NCI-H2227 (cell line): ENCODE measurements at regions not wholly inside any gene's neighbourhood (a gene's known extent, or its start where the extent isn't known, plus 50 kb on each side); places are given as distances from the start of the nearest gene placed in this dataset.

ENCODE experiments used
- DNase-seq: peaks from one replicate; lab custom pipeline; 2025; ENCODE audit not compliant: unreplicated experiment; lab: John Stamatoyannopoulos, UW

GRCh38 chr12:14252697-14253096, 112.8 kb upstream of the ATF7IP start:
- DNase-seq: no peak

GRCh38 chr12:14253496-14253895, 112.0 kb upstream of the ATF7IP start:
- DNase-seq: no peak

DNA sequence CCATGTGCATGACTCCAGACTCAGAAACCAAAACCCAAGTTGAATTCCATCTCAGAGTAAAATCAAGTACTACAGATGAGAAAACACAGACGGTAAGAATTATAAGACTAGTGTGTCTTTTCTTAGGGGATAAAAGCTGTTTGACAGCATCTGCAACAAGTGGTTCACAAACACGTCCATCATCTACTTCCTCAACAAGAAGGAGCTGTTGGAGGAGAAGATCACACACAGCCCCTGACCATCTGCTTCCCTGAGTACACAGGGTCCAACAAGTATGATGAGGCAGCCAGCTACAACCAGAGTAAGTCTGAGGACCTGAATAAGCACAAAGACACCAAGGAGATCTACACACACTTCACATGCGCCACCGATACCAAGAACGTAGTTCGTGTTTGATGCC, 110.7 kb upstream of the ATF7IP start:
- DNase-seq: no peak

DNA sequence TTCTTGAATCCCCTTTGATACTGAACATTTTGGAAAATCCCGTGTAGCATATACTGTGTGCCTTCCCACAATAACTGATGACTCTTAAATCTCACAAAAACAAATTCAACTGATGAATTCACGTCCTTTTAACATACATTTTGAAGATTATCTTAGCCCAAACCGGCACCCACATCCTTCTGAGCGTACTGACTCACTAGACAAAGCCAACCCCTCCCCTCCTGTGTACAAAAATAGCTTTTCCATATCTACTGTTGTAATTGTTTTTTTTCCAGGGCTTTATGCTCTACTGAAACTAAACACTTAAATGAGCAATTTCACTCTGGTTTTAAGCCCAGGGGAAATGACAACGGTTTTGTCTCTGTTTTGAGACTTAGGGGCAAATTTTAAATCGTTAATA, 109.4 kb upstream of the ATF7IP start:
- DNase-seq: no peak

DNA sequence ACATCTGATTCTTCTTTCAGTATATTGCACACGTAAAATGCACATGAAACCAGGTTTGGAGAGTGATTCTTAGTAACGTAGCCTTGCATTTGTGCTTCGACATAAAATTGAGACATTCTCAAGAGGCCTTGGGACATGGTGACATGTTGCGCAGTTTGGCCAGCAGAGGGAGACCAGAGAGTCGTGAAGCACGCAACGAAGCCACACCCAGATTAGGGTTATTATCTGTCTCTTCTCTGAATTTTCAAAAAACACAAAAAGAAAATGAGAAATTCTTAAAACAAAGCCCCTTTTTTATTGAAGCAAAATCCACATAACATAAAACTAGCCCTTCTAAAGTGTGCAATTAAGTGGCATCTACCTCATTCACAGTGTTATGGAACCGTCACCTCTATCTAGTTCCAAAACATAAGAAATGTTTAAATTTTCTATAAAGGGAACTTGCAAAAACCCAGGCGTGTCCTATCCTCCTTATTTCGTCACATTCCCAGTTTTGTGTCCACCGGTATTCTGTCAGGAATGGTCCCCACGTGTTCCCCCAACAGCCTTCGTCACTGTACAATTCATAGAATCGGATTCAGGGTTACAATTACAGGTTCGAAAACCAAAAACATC, 108.8 kb upstream of the ATF7IP start:
- DNase-seq: peak; percentile 0

GRCh38 chr12:14257303-14257733, 108.2 kb upstream of the ATF7IP start:
- no peak for DNase-seq

DNA sequence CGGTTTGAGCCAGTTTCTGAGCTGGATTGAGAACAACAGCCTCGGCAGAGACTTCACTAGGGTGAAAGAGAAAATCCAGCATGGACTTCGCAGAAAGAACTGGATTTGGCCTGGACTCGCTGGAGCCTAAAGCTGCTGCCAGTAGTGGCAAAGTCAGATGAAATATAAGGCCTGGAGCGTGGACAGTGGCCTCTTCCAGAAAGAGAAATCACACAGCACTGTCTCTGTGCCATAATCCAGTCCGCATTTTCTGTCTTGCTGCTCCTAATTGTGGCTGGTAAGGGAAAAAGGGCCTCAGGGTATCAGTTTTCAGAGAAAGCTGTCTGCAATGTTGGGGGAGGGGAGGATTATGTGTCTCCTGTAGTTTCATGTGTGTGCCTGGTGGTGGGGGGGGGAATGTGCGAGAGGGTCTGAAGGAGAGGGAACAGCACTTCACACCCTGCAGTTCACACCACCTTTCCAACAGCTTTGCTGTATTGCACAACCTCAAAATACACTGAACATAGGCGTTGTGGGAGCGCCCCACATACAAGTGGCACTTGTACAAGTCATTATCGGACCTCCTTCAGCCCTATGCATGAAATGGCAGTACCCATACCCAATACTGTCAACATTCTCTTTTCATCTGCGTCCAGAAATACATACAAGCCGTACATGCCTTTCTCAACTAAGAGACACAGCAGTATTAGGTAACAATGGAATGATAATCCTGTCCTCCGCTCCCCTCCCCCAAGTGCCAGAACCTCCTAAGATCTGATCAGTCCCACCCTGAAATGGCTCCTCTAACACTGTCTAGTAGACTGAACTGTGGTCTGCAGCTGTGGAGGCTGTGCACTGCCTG, 107.5 kb upstream of the ATF7IP start:
- DNase-seq: peak; percentile 74

GRCh38 chr12:14258575-14258940, 106.9 kb upstream of the ATF7IP start:
- no peak for DNase-seq

- no peak for DNase-seq
Observed at GRCh38 chr12:14259481-14260010, 105.9 kb upstream of the ATF7IP start.

GRCh38 chr12:14260011-14260993, 105.2 kb upstream of the ATF7IP start:
- peak; percentile 40 for DNase-seq

DNA sequence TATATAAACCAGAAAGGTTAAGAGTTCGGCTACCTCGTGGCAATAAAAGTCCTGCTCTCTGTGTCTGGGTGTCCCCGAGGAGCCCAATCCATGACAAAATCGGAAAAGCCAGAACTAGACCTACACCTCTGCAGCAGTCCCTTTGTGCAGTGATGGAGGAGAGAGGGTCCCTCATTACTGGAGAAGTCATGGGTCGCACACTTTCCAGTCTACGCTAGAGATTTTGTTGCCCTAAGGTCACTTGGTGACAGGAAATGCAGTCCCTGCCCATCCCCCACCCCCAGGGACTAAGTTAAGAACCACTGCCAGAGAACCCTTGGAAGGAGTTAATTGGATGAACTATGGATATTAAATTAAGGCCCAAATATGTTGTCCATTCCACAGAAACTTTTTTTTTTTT, 104.4 kb upstream of the ATF7IP start:
- no peak for DNase-seq

GRCh38 chr12:14261861-14262260, 103.6 kb upstream of the ATF7IP start:
- DNase-seq: no peak

DNA sequence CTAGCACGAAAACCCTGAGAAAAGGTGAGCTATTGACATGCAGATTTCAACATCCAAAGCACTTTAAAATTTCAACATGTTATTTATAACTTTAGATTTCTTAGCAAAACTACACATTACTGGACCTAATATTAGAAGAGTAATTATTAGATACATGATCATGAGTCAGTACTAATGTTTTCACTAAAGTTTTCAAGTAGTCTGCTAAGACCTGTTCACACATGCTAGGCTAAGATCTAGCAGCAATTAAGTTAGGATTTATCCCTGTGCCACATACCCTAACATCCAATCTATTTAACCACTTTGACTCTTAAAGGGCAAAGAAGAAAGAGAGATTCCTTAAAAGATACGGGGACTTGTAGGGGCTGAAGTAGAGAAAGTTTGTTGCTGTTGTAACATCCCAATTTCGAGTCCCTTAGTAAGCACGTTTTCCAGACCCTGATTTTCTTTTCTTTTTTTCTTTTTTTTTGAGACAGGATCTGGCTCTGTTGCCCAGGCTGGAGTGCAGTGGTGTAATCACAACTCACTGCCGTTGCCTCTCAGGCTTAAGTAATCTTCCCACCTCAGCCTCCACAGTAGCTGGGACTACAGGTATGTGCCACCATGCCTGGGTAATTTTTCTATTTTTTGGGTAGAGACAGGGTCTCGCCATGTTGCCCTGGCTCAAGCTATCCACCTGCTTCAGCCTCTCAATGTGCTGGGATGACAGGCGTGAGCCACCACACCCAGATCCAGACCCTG, 102.5 kb upstream of the ATF7IP start:
- no peak for DNase-seq

DNA sequence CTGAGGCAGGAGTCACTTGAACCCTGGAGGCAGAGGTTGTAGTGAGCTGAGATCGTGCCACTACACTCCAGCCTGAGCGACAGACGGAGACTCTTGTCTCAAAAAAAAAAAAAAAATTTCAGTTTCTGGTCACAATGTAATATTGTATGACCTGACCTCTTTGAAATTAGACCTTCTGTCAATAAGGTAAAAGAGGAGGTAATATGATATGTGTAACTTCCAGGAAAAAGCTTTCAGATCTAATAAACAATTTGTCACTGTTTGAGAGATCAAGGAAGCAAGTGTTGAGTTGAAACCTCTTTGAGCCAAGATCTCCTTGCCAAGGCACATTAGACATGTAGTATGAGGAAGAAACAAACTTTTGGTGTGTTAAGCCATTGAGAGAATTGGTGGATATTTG, 101.7 kb upstream of the ATF7IP start:
- DNase-seq: no peak

GRCh38 chr12:14264316-14264715, 101.2 kb upstream of the ATF7IP start:
- DNase-seq: no peak

GRCh38 chr12:14264778-14265177, 100.7 kb upstream of the ATF7IP start:
- no peak for DNase-seq

DNA sequence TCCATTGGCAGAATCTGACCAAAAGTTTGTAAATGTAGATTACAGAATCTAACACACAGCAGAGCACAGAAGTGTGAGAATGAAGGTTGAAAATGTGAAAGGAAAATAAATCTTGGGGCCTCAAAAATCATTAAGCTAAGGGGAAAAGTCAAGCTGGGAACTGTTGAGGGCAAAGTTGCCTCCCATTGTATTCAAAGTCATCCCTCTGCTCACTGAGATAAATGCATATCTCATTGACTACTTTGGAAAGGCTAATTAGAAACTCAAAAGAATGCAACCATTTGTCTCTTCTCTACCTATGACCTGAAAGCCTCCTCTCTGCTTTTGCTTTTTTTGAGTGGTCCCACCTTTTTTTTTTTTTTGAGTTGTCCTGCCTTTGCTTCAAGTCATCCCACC, 97.4 kb upstream of the ATF7IP start:
- no peak for DNase-seq

DNA sequence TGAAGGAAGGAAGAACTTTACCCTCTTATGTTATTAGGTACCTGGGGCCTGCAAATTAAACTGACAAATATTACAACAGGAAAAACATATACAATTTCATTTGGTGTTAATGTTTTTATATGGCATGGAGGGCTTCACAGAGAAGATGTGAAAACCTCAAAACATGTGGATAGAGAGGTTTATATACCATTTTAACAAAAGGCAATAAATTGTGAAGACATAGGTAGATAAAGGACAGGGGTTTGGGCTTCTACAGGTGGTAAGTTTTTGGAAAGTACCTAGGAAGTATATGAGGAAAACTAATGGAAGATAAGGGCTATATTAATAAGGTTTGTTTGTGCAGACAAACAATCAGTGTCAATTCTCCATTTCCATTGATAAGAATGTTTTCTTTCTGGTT, 95.1 kb upstream of the ATF7IP start:
- no peak for DNase-seq

- DNase-seq: no peak
Observed at GRCh38 chr12:14272956-14273912, 92.2 kb upstream of the ATF7IP start.
